HCT116 (cell line): ENCODE measurements at regions not wholly inside any gene's neighbourhood (a gene's known extent, or its start where the extent isn't known, plus 50 kb on each side); places are given as distances from the start of the nearest gene placed in this dataset.

ENCODE experiments used
- ATF3 ChIP-seq: IDR thresholded peaks from 2 replicates; pipeline ENCODE4 v1.6.1; 2012
- CTCF ChIP-seq, 3 experiments: fragments of 200-600 bp in 1 of 3; sonication (generic) in 1 of 3; IDR thresholded peaks in 2 of 3; conservative IDR thresholded peaks in 1 of 3; 2 replicates each; pipeline ENCODE4 v1.5.1; 2012 to 2017; ENCODE audit warnings: low read depth in 2 of 3, low read length in 2 of 3, antibody characterized with exemption in 1 of 3, borderline replicate concordance in 1 of 3, control low read depth in 1 of 3, mild to moderate bottlenecking in 1 of 3, mixed read lengths in 1 of 3, mixed run types in 1 of 3, moderate library complexity in 1 of 3; ENCODE audit not compliant: insufficient read depth in 1 of 3
- EGR1 ChIP-seq: IDR thresholded peaks from 2 replicates; pipeline ENCODE4 v1.6.1; 2012; ENCODE audit warnings: low read depth
- EZH2 ChIP-seq: fragments of 200-600 bp; sonication (generic); IDR thresholded peaks from 2 replicates; pipeline ENCODE4 v1.6.1; 2017; ENCODE audit warnings: antibody characterized with exemption, mixed run types
- EZH2phosphoT487 ChIP-seq: fragments of 200-600 bp; IDR thresholded peaks from 2 replicates; pipeline ENCODE4 v1.6.1; 2018; ENCODE audit warnings: antibody characterized with exemption, borderline replicate concordance
- FOSL1 ChIP-seq: IDR thresholded peaks from 2 replicates; pipeline ENCODE4 v1.6.1; 2012; ENCODE audit warnings: low read depth
- MAX ChIP-seq: IDR thresholded peaks from 2 replicates; pipeline ENCODE4 v1.6.1; 2012
- POLR2A ChIP-seq: IDR thresholded peaks from 2 replicates; pipeline ENCODE4 v1.7.0; 2011; ENCODE audit warnings: borderline replicate concordance; ENCODE audit not compliant: insufficient read depth, insufficient read length; ENCODE audit errors: extremely low read depth
- POLR2AphosphoS5 ChIP-seq: IDR thresholded peaks from 2 replicates; pipeline ENCODE4 v1.6.1; 2011; ENCODE audit warnings: mild to moderate bottlenecking, low read depth, low read length, moderate library complexity
- RAD21 ChIP-seq: IDR thresholded peaks from 2 replicates; pipeline ENCODE4 v1.6.1; 2012; ENCODE audit warnings: low read depth, mild to moderate bottlenecking
- REST ChIP-seq: IDR thresholded peaks from 2 replicates; pipeline ENCODE4 v1.6.1; 2012; ENCODE audit warnings: low read depth
- SIN3A ChIP-seq: IDR thresholded peaks from 2 replicates; pipeline ENCODE4 v1.6.1; 2012; ENCODE audit warnings: low read depth
- SP1 ChIP-seq: IDR thresholded peaks from 2 replicates; pipeline ENCODE4 v1.6.1; 2012; ENCODE audit warnings: low read depth
- YY1 ChIP-seq: IDR thresholded peaks from 2 replicates; pipeline ENCODE4 v1.6.1; 2011; ENCODE audit warnings: low read length, low read depth, moderate library complexity, mild to moderate bottlenecking; ENCODE audit not compliant: insufficient replicate concordance; ENCODE audit errors: extremely low read depth

- TF ChIP-seq YY1: no peak
- no peak for TF ChIP-seq CTCF (IDR thresholded peaks at IDR 0.05 in 2 of 3, conservative IDR thresholded peaks at IDR 0.05 in 1 of 3; ENCODE audit: borderline replicate concordance in 1 of 3, insufficient read depth in 1 of 3, low read depth in 2 of 3, low read length in 2 of 3)
- no peak for TF ChIP-seq POLR2A
- no peak for TF ChIP-seq SP1
- TF ChIP-seq SIN3A: no peak
- no peak for TF ChIP-seq RAD21
- no peak for TF ChIP-seq MAX
- TF ChIP-seq EZH2: no peak
- no peak for TF ChIP-seq POLR2AphosphoS5
- TF ChIP-seq FOSL1: no peak
- TF ChIP-seq EGR1: no peak
- no peak for TF ChIP-seq ATF3
- TF ChIP-seq EZH2phosphoT487: no peak
- no peak for TF ChIP-seq REST
Observed at GRCh38 chr10:120279196-120279595, 177.8 kb upstream of the PLPP4 start.
